ENCODE measurements at regions not wholly inside any gene's neighbourhood (a gene's known extent, or its start where the extent isn't known, plus 50 kb on each side); places are given as distances from the start of the nearest gene placed in this dataset.
"Not testable (repeated sequence)": the region's sequence is repeated elsewhere in the genome, so short reads cannot be mapped to it uniquely, and the experiment has no call there.

- DNase-seq (ENCODE audit: low spot score), result no peak
Observed at GRCh38 chr18:61676773-61677434, 215.9 kb downstream of the RNF152 start.

- DNase-seq (ENCODE audit: low spot score), result no peak
Observed at GRCh38 chr18:61669320-61669719, 223.5 kb downstream of the RNF152 start.

- DNase-seq (ENCODE audit: low spot score), result no peak
Observed at GRCh38 chr18:61666876-61667590, 225.8 kb downstream of the RNF152 start.

GRCh38 chr18:61664419-61665084 is 228.3 kb downstream of the RNF152 start:
- DNase-seq (ENCODE audit: low spot score), result no peak

GRCh38 chr18:61662726-61663125 is 230.1 kb downstream of the RNF152 start:
- DNase-seq (ENCODE audit: low spot score), result no peak

- no peak for DNase-seq (ENCODE audit: low spot score)
Observed at GRCh38 chr18:61658431-61658830, 234.4 kb downstream of the RNF152 start.

- DNase-seq (ENCODE audit: low spot score), result no peak
Observed at GRCh38 chr18:61657066-61657732, 235.6 kb downstream of the RNF152 start.

GRCh38 chr18:61655630-61656029 is 237.2 kb downstream of the RNF152 start:
- DNase-seq (ENCODE audit: low spot score), result no peak

- no peak for DNase-seq (ENCODE audit: low spot score)
Observed at GRCh38 chr18:61653823-61654551, 238.8 kb downstream of the RNF152 start.

GRCh38 chr18:61651880-61652268 is 240.9 kb downstream of the RNF152 start:
- no peak for DNase-seq (ENCODE audit: low spot score)

- DNase-seq (ENCODE audit: low spot score), result no peak
Observed at GRCh38 chr18:61651145-61651879, 241.5 kb downstream of the RNF152 start.

GRCh38 chr18:61643884-61644647 is 248.7 kb downstream of the RNF152 start:
- DNase-seq (ENCODE audit: low spot score), result no peak

- DNase-seq (ENCODE audit: low spot score), result no peak
Observed at GRCh38 chr18:61639886-61640285, 252.9 kb downstream of the RNF152 start.

GRCh38 chr18:61637905-61638595 is 254.8 kb downstream of the RNF152 start:
- no peak for DNase-seq (ENCODE audit: low spot score)

GRCh38 chr18:61637319-61637718 is 255.5 kb downstream of the RNF152 start:
- DNase-seq (ENCODE audit: low spot score), result no peak

- DNase-seq (ENCODE audit: low spot score), result peak; percentile 83
Observed at GRCh38 chr18:61635901-61636528, 256.8 kb downstream of the RNF152 start.

GRCh38 chr18:61628085-61628484 is 264.7 kb downstream of the RNF152 start:
- no peak for DNase-seq (ENCODE audit: low spot score)

- DNase-seq (ENCODE audit: low spot score), result not testable (repeated sequence)
Observed at GRCh38 chr18:61624631-61625030, 268.2 kb downstream of the RNF152 start.

- DNase-seq (ENCODE audit: low spot score), result no peak
Observed at GRCh38 chr18:61619783-61620182, 273.0 kb downstream of the RNF152 start.
